WTC11 (cell line): ENCODE measurements at regions not wholly inside any gene's neighbourhood (a gene's known extent, or its start where the extent isn't known, plus 50 kb on each side); places are given as distances from the start of the nearest gene placed in this dataset.

ENCODE experiments used
- NFE2L1 ChIP-seq: sonication (generic); formaldehyde crosslinking; IDR thresholded peaks from 2 replicates; pipeline ENCODE4 v1.8.1; 2023; ENCODE audit warnings: missing genetic modification reagents
- TF ChIP-seq, protein P1 (sequence below): fragments of 200-600 bp; IDR thresholded peaks from 2 replicates; pipeline ENCODE4 v1.8.0; 2022; ENCODE audit warnings: antibody characterized with exemption

DNA sequence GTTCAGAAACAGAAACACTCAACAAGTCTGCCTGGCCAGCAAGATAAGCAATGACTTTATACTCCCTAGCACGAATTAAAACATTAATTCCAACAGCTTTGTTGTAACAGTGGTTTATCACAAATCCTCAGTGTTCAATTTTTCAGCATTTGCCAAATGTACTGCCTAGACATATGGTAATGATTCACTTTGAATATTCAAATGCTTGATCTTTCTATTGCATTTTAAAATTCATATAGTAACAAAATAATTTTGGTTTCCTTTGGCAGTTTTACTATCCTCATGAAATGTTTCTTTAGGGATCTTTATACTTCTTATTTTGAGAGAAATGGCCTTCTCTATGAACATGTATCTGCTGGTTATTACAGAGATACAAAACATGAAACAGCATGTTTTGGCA, 851.8 kb upstream of the NXPH2 start:
- TF ChIP-seq, protein P1, sequence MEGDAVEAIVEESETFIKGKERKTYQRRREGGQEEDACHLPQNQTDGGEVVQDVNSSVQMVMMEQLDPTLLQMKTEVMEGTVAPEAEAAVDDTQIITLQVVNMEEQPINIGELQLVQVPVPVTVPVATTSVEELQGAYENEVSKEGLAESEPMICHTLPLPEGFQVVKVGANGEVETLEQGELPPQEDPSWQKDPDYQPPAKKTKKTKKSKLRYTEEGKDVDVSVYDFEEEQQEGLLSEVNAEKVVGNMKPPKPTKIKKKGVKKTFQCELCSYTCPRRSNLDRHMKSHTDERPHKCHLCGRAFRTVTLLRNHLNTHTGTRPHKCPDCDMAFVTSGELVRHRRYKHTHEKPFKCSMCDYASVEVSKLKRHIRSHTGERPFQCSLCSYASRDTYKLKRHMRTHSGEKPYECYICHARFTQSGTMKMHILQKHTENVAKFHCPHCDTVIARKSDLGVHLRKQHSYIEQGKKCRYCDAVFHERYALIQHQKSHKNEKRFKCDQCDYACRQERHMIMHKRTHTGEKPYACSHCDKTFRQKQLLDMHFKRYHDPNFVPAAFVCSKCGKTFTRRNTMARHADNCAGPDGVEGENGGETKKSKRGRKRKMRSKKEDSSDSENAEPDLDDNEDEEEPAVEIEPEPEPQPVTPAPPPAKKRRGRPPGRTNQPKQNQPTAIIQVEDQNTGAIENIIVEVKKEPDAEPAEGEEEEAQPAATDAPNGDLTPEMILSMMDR = no peak
- TF ChIP-seq NFE2L1 (CRISPR knock-in tag) = no peak
